Neuronal stem cell (in vitro differentiated cells): ENCODE measurements at regions not wholly inside any gene's neighbourhood (a gene's known extent, or its start where the extent isn't known, plus 50 kb on each side); places are given as distances from the start of the nearest gene placed in this dataset.

Experiments used
- DNase-seq: peaks from one replicate; pipeline ENCODE4 v3.0.0-alpha.2; 2013; ENCODE audit warnings: low spot score
- H2AFZ ChIP-seq: one replicate; pipeline ENCODE4 v1.6.1; 2013; ENCODE audit warnings: mild to moderate bottlenecking, low read length, inconsistent platforms
- H2AK5ac ChIP-seq: 2 replicates; pipeline ENCODE4 v1.6.1; 2013; ENCODE audit warnings: low read depth, mild to moderate bottlenecking, inconsistent platforms, low read length, moderate library complexity, mixed read lengths
- H2BK120ac ChIP-seq: 2 replicates; pipeline ENCODE4 v1.6.1; 2013; ENCODE audit warnings: low read depth, mild to moderate bottlenecking, inconsistent platforms, low read length, moderate library complexity, mixed read lengths
- H2BK12ac ChIP-seq: one replicate; pipeline ENCODE4 v1.6.1; 2013; ENCODE audit warnings: low read length, inconsistent platforms
- H2BK15ac ChIP-seq: 2 replicates; pipeline ENCODE4 v1.6.1; 2013; ENCODE audit warnings: mild to moderate bottlenecking, low read length, inconsistent platforms, mixed read lengths
- H2BK5ac ChIP-seq: one replicate; pipeline ENCODE4 v1.6.1; 2013; ENCODE audit warnings: inconsistent platforms, mild to moderate bottlenecking, low read length, moderate library complexity
- H3K14ac ChIP-seq: one replicate; pipeline ENCODE4 v1.6.1; 2013; ENCODE audit warnings: low read length, inconsistent platforms
- H3K18ac ChIP-seq: 2 replicates; pipeline ENCODE4 v1.6.1; 2013; ENCODE audit warnings: low read length, inconsistent platforms
- H3K23ac ChIP-seq: 2 replicates; pipeline ENCODE4 v1.6.1; 2013; ENCODE audit warnings: low read depth, mild to moderate bottlenecking, mixed read lengths, low read length, inconsistent platforms; ENCODE audit not compliant: poor library complexity
- H3K27ac ChIP-seq: replicated peaks from 3 replicates; pipeline ENCODE4 v1.5.1; 2013; ENCODE audit warnings: low read length, inconsistent platforms
- H3K27me3 ChIP-seq, 3 experiments: 2 replicates each; pipeline ENCODE4 v1.6.1; 2013; ENCODE audit warnings: low read length in 3 of 3, mild to moderate bottlenecking in 2 of 3, inconsistent platforms in 1 of 3, low read depth in 1 of 3, mixed read lengths in 1 of 3, moderate library complexity in 1 of 3; ENCODE audit not compliant: control insufficient read depth in 3 of 3, insufficient read depth in 3 of 3
- H3K36me3 ChIP-seq, 2 donors: replicated peaks in 1 of 2; 2 replicates each; pipeline ENCODE4 v1.6.1; 2013; ENCODE audit warnings: low read length in 2 of 2; ENCODE audit not compliant: control insufficient read depth in 2 of 2, insufficient read depth in 2 of 2
- H3K4ac ChIP-seq: 2 replicates; pipeline ENCODE4 v1.6.1; 2013; ENCODE audit warnings: inconsistent platforms, mild to moderate bottlenecking, low read length, moderate library complexity
- H3K4me1 ChIP-seq, 2 donors: 1 replicate in 1 of 2; 2 replicates in 1 of 2; pipeline ENCODE4 v1.6.1; 2013; ENCODE audit warnings: low read length in 2 of 2, low read depth in 1 of 2; ENCODE audit not compliant: control insufficient read depth in 2 of 2, insufficient read depth in 1 of 2
- H3K4me2 ChIP-seq: one replicate; pipeline ENCODE4 v1.6.1; 2013; ENCODE audit warnings: mild to moderate bottlenecking, low read length, inconsistent platforms; ENCODE audit not compliant: insufficient read depth, poor library complexity, severe bottlenecking
- H3K4me3 ChIP-seq, 2 donors: 2 replicates each; pipeline ENCODE4 v1.5.1; 2013; ENCODE audit warnings: low read length in 2 of 2, mild to moderate bottlenecking in 2 of 2, inconsistent platforms in 1 of 2, moderate library complexity in 1 of 2
- H3K79me1 ChIP-seq: one replicate; pipeline ENCODE4 v1.6.1; 2013; ENCODE audit warnings: low read depth, mild to moderate bottlenecking, inconsistent platforms, low read length, moderate library complexity
- H3K9ac ChIP-seq: one replicate; pipeline ENCODE4 v1.6.1; 2013; ENCODE audit warnings: mild to moderate bottlenecking, low read depth, low read length, inconsistent platforms; ENCODE audit not compliant: poor library complexity
- H3K9me3 ChIP-seq, 2 donors: replicated peaks in 1 of 2; 2 replicates each; pipeline versions ENCODE3 to v1.6.1; 2013; ENCODE audit warnings: low read length in 2 of 2, mild to moderate bottlenecking in 2 of 2, inconsistent platforms in 1 of 2, low read depth in 1 of 2, mixed read lengths in 1 of 2, moderate library complexity in 1 of 2; ENCODE audit not compliant: control insufficient read depth in 2 of 2, insufficient read depth in 1 of 2
- H4K8ac ChIP-seq: one replicate; pipeline ENCODE4 v1.6.1; 2013; ENCODE audit warnings: low read depth, mild to moderate bottlenecking, inconsistent platforms, low read length, moderate library complexity
- H4K91ac ChIP-seq: one replicate; pipeline ENCODE4 v1.6.1; 2013; ENCODE audit warnings: low read length, low read depth, mild to moderate bottlenecking, inconsistent platforms; ENCODE audit not compliant: poor library complexity
- WGBS, 2 donors: extraction: QIAGEN DNeasy Blood & Tissue Kit; methylation state at CpG; one replicate each; pipeline ENCODE4 v1.1.7; 2013; ENCODE audit warnings: missing lambda C conversion rate in 2 of 2, mixed read lengths in 1 of 2; ENCODE audit not compliant: insufficient read length in 2 of 2, insufficient replicate concordance in 1 of 2; ENCODE audit errors: extremely low coverage in 2 of 2; 5-methylcytosine and 5-hydroxymethylcytosine counted together

GRCh38 chr17:34163123-34163522 is 92.0 kb upstream of the CCL2 start:
- no peak overlapping the region for H3K9ac ChIP-seq
- no peak overlapping the region for H3K4me3 ChIP-seq
- no peak overlapping the region for H3K18ac ChIP-seq
- H3K27me3 ChIP-seq = peaks cover 0 to 7% (median 0%) of the 10 kb centered on the region in 3 experiments
- no peak overlapping the region for H3K23ac ChIP-seq
- no peak overlapping the region for H2BK120ac ChIP-seq
- H2BK5ac ChIP-seq = no peak overlapping the region
- no peak overlapping the region for H3K27ac ChIP-seq
- H3K4me2 ChIP-seq = no peak overlapping the region
- no peak overlapping the region for H3K4ac ChIP-seq
- no peak overlapping the region for H4K91ac ChIP-seq
- WGBS, 2 donors = no CpG with 5 or more reads among the region's 5 CpGs
- DNase-seq = no peak
- no peak overlapping the region for H3K14ac ChIP-seq
- no peaks in the 10 kb centered on the region for H3K79me1 ChIP-seq
- H2BK12ac ChIP-seq = no peak overlapping the region
- H3K9me3 ChIP-seq = no peaks in the 10 kb centered on the region
- H3K4me1 ChIP-seq = no peaks in the 10 kb centered on the region
- H4K8ac ChIP-seq = no peak overlapping the region
- H2BK15ac ChIP-seq = no peak overlapping the region
- no peak overlapping the region for H2AK5ac ChIP-seq
- no peaks in the 10 kb centered on the region for H3K36me3 ChIP-seq
- no peak overlapping the region for H2AFZ ChIP-seq

GRCh38 chr17:34163646-34164045 is 91.4 kb upstream of the CCL2 start:
- Histone ChIP-seq H3K36me3 (no peaks in the 10 kb centered on the region), H2AFZ (no peak overlapping the region), H3K9me3 (no peaks in the 10 kb centered on the region), H3K14ac (no peak overlapping the region), H3K23ac (no peak overlapping the region), H3K79me1 (no peaks in the 10 kb centered on the region), H4K8ac (no peak overlapping the region), H3K27ac (no peak overlapping the region), H2BK5ac (no peak overlapping the region), H3K4me1 (no peaks in the 10 kb centered on the region), H3K4ac (no peak overlapping the region), H3K4me3 (no peak overlapping the region), H2BK12ac (no peak overlapping the region), H3K4me2 (no peak overlapping the region), H3K27me3 (peaks cover 0 to 2% (median 0%) of the 10 kb centered on the region in 3 experiments), H3K18ac (no peak overlapping the region), H2BK15ac (no peak overlapping the region), H2AK5ac (no peak overlapping the region), H4K91ac (no peak overlapping the region), H2BK120ac (no peak overlapping the region), H3K9ac (no peak overlapping the region)
- peak; percentile 9 for DNase-seq
- no CpG with 5 or more reads among the region's 6 CpGs for WGBS, 2 donors

GRCh38 chr17:34164837-34165236 is 90.2 kb upstream of the CCL2 start:
- Histone ChIP-seq H3K4ac (no peak overlapping the region), H2BK15ac (no peak overlapping the region), H3K18ac (no peak overlapping the region), H2AK5ac (no peak overlapping the region), H3K23ac (no peak overlapping the region), H2BK12ac (no peak overlapping the region), H3K27me3 (no peaks in the 10 kb centered on the region), H4K8ac (no peak overlapping the region), H2BK120ac (no peak overlapping the region), H4K91ac (no peak overlapping the region), H3K14ac (no peak overlapping the region), H2BK5ac (no peak overlapping the region), H3K4me2 (no peak overlapping the region), H3K79me1 (no peaks in the 10 kb centered on the region), H3K9me3 (no peaks in the 10 kb centered on the region), H3K4me1 (no peaks in the 10 kb centered on the region), H3K36me3 (no peaks in the 10 kb centered on the region), H3K9ac (no peak overlapping the region), H3K27ac (no peak overlapping the region), H3K4me3 (no peak overlapping the region), H2AFZ (no peak overlapping the region)
- WGBS, 2 donors = no CpG with 5 or more reads among the region's 4 CpGs
- DNase-seq = no peak

- H3K4me3 ChIP-seq = no peak overlapping the region
- no peaks in the 10 kb centered on the region for H3K27me3 ChIP-seq
- H3K23ac ChIP-seq = no peak overlapping the region
- H4K91ac ChIP-seq = no peak overlapping the region
- H3K18ac ChIP-seq = no peak overlapping the region
- H3K27ac ChIP-seq = no peak overlapping the region
- no peaks in the 10 kb centered on the region for H3K4me1 ChIP-seq
- H3K4ac ChIP-seq = no peak overlapping the region
- H3K9me3 ChIP-seq = no peaks in the 10 kb centered on the region
- H3K36me3 ChIP-seq = no peaks in the 10 kb centered on the region
- no peak overlapping the region for H4K8ac ChIP-seq
- no peak overlapping the region for H2BK12ac ChIP-seq
- no peak overlapping the region for H3K14ac ChIP-seq
- no peak overlapping the region for H3K4me2 ChIP-seq
- no peak overlapping the region for H2AK5ac ChIP-seq
- H2BK120ac ChIP-seq = no peak overlapping the region
- no peak overlapping the region for H2AFZ ChIP-seq
- no peak for DNase-seq
- no peak overlapping the region for H3K9ac ChIP-seq
- no peak overlapping the region for H2BK5ac ChIP-seq
- H3K79me1 ChIP-seq = no peaks in the 10 kb centered on the region
- H2BK15ac ChIP-seq = no peak overlapping the region
Measured at GRCh38 chr17:34166352-34166751, 88.7 kb upstream of the CCL2 start.
